ENCODE measurements at regions not wholly inside any gene's neighbourhood (a gene's known extent, or its start where the extent isn't known, plus 50 kb on each side); places are given as distances from the start of the nearest gene placed in this dataset.

DNA sequence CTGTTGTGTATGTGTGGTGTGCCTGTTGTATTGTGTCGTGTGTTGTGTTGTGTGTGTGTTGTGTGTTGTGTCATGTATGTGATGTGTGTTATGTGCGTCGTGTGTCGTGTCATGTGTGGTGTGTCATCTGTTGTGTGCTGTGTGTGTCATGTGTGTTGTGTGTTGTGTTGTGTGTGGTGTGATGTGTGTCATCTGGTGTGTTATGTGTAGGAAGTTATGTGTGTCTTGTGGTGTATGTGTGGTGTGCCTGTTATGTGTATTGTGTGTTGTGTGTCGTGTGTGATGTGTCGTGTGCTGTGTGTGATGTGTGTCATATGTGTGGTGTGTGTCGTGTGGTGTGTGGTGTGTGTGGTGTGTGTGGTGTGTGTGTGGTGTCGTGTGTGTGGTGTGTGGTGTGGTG is 145.2 kb downstream of the DNAJB6 start:
- DNase-seq (ENCODE audit: low spot score), result no peak

DNA sequence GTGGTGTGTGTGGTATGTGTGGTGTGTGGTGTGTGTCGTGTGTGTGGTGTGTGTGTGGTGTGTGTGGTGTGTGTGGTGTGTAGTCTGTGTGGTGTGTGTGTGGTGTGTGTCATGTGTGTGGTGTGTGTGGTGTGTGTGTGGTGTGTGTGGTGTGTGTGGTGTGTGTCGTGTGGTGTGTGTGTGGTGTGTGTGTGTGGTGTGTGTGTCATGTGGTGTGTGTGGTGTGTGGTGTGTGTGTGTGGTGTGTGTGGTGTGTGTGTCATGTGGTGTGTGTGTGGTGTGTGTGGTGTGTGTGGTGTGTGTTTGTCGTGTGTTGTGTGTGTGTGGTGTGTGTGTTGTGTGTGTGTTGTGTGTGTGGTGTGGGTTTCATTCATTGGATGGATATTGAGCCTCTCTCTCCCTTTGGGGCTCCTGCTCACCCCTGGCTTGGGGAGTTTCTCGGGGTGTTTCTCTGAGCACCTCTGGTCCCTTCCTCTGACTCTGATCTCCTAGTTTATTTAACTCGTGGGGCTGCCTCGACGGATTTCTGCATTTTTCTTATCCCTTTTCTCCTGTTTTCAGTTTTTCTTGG is 145.8 kb downstream of the DNAJB6 start:
- DNase-seq (ENCODE audit: low spot score), result no peak

DNA sequence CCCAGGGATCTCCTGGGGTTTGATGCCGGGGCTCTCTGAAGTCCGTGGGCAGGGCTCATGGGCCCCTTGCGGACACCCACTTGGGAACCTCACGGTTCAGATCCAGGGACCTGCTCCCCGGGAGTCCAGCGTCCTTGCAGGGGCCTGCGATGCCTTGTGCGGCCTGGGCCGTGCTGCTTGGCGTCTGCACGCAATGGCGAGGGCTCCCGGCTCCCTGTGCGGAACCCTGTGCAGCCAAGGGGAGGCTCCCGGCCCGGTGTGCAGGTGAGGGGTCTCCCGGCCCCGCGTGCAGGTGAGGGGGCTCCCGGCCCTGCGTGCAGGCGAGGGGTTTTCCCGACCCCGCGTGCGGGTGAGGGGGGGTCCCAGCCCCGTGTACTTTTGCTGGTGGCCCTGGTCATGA is 146.7 kb downstream of the DNAJB6 start:
- DNase-seq (ENCODE audit: low spot score), result no peak

DNA sequence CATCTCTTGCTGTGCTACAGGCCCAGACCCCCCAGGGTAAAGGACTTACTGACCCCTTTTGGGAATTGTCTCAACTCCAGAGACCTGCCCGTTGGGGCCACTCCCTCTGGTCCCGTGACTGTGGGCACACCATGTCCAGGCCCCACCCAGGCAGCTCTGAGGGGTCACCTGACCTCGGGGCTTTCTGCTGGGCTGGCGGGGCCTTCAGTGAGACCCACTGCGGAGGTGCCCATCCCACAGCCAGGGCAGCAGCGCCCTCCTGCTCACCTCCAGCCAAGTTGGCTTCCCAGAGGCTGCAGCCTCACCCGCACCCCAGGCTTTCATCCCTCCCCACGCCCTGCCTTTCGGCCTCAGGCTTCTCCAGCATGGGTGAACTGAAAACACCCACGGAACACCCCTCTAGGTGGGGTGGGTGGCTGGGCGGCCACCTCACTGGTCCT is 147.2 kb downstream of the DNAJB6 start:
- DNase-seq (ENCODE audit: low spot score), result no peak

DNA sequence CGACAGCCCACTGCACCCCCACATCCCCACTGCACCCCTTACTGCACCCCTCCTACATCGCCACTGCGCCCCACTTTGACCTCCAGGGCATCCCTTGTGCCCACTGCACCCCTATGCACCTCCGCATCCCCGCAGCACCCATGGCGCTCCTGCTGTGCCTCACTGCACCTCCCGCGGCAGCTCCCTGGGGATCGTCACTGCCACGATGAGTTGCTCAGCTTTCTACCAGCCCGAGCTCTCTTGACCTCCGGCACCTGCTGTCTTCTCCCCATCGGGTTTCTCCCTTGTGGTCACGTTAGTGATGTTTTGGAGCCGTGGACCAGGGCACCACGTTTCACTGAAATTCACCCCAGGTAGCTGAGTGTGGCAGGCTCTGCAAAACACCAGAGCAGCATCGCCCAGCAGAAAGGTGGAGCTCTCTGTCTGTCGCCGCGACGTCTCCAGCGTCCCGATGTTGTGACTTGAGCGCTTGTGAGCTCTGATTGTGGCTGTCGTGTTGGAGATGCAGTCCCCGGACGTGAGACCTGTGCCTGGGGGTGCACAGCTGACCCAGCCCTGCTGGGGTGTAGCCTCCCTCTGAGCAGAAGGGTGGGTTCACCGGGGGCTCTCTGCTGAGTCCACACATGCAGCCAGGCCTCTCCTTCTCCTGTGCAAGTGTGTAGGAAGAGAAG is 147.7 kb downstream of the DNAJB6 start:
- DNase-seq (ENCODE audit: low spot score), result no peak

DNA sequence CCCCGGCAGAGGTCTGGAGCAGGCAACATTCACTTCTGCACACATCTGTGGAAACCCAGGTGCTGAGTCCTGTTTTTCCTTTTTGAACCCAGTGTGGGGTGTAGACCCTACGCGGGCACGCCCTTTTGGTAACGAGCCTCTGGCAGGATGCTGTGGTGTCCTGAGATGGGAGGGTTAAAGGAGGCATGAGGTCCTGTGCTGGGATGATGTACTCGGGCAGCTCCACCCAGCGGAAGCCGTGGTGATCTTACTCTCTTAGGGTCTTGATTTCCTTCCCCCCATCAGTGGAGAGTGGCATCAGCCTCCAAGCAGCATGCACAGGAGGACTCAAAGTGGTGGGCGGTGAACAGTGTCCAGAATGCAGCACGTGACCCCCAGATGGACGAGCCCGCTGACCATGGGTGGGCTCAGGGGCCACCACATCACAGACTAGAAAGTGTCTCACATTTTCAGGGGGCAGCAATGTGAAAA is 148.6 kb downstream of the DNAJB6 start:
- DNase-seq (ENCODE audit: low spot score), result no peak

DNA sequence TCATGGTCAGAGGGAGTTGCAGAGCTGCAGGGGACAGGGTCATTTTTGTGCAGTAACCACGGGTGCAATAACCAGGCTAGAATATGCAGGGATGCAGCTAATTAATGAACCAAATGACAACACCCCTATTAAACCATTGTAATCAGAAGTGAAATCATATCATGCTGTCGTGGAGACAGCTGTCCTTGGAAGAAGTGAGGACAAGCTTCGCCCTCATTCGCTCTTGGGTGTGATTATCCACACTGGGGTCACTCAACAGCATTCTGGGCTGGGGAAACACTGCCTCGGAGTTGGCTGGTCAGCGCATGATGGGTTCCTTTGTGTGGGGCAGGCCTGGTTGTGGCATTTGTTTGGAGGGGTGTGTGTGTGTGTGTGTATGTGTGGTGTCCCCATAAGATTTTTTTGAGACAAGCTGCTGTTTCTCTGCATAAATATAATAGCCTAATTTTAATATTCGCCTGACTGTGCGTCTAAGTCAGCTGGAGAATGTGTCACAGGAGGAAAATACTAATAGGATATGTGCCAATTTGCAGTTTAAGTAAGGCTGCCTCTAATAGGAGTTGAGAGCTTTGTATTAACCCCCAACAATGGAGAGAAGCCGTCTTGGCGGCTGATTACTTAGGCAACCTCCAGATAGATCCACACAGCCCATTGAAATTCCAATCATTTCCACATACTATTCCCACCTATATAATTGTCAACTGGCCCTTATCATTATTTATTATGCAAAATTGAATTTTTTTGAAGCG is 149.4 kb downstream of the DNAJB6 start:
- no peak for DNase-seq (ENCODE audit: low spot score)

DNA sequence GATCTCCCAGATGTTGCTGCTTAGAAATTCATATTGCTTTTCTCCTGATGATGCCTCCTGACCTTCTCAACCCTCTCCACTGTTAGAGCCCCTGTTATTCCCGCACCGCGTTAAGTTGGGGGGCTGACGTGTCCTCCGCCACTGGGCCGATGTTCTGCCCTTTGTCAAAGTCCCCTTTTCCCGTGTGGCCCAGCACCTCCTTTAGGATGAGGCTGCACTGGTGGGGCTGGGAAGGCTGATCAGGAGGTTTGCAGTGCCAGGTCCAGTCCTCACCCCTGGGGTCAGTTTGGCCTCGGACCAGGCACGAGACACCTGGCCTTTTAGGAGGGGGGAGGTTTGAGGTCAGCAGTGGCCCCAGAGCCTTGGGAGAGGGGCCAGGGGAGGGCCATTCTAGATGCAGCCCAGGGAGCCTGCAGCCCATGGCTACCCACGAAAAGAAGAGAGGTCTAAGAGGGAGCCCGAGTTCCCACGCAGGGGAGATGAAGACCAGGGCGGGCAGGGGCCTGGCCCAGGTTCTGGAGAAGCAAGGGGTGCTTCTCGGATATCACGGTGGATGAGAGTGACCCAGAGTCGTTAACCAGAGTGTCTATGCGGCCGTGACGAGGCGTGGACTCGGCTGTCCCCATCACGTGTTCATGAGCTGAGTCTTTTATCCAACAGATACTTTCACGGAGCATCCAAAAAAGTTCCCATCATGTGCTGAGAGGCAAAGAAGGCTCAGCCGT is 150.4 kb downstream of the DNAJB6 start:
- no peak for DNase-seq (ENCODE audit: low spot score)

DNA sequence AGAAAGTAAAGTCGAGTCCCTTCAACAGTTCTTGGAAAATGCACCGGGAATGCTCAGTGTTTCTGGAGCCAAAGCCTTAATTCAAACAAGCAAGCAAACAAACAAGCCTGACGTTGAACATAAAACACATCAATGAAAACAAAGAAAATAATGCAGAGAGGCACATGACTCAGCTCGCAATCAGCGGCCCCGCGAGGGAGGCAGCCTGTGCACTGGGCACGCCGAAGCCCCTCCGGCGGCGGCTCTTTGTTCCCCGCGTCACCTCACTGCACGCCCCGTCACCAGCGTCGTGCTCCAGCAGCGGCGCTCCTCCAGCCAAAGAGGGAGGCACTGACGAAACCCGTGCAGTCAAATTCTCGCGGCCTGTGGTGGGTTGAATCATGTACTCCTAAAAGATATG is 151.5 kb downstream of the DNAJB6 start:
- no peak for DNase-seq (ENCODE audit: low spot score)

DNA sequence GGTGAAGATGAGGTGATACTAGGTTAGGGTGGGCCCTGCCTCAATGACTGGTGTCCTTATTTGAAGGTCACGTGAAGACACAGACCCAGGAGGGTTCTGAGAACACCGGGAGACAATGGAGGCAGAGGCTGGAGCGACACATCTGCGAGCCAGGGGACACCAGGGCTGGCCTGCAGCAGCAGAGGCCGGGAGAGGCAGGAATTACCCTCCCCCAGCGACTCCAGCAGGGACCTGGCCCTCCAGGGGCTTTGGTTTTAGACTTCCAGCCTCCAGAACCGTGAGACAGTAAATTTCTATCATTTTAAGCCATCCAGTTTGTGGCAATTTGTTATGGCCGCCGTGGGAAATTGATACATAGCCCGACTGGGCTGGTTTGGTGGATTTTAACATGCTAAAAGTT is 152.2 kb downstream of the DNAJB6 start:
- no peak for DNase-seq (ENCODE audit: low spot score)
